Fibroblast of the aortic adventitia (primary cell): ENCODE measurements at regions not wholly inside any gene's neighbourhood (a gene's known extent, or its start where the extent isn't known, plus 50 kb on each side); places are given as distances from the start of the nearest gene placed in this dataset.

Experiments
- DNase-seq: peaks from one replicate; pipeline ENCODE4 v3.0.0-alpha.2; 2010; ENCODE audit warnings: low read depth
- H3K4me3 ChIP-seq: 2 replicates; pipeline ENCODE4 v1.5.1; 2011; ENCODE audit warnings: low read depth, mild to moderate bottlenecking, control low read depth, low read length, moderate library complexity
- TF ChIP-seq, protein P1 (sequence below): IDR thresholded peaks from 2 replicates; pipeline ENCODE4 v1.5.1; 2011; ENCODE audit warnings: mild to moderate bottlenecking, low read length, control low read depth, inconsistent platforms; ENCODE audit not compliant: insufficient read depth

GRCh38 chr6:20312606-20313005 is 89.1 kb upstream of the E2F3 start:
- DNase-seq: no peak
- H3K4me3 ChIP-seq: no peak overlapping the region
- TF ChIP-seq, protein P1, sequence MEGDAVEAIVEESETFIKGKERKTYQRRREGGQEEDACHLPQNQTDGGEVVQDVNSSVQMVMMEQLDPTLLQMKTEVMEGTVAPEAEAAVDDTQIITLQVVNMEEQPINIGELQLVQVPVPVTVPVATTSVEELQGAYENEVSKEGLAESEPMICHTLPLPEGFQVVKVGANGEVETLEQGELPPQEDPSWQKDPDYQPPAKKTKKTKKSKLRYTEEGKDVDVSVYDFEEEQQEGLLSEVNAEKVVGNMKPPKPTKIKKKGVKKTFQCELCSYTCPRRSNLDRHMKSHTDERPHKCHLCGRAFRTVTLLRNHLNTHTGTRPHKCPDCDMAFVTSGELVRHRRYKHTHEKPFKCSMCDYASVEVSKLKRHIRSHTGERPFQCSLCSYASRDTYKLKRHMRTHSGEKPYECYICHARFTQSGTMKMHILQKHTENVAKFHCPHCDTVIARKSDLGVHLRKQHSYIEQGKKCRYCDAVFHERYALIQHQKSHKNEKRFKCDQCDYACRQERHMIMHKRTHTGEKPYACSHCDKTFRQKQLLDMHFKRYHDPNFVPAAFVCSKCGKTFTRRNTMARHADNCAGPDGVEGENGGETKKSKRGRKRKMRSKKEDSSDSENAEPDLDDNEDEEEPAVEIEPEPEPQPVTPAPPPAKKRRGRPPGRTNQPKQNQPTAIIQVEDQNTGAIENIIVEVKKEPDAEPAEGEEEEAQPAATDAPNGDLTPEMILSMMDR: no peak

DNA sequence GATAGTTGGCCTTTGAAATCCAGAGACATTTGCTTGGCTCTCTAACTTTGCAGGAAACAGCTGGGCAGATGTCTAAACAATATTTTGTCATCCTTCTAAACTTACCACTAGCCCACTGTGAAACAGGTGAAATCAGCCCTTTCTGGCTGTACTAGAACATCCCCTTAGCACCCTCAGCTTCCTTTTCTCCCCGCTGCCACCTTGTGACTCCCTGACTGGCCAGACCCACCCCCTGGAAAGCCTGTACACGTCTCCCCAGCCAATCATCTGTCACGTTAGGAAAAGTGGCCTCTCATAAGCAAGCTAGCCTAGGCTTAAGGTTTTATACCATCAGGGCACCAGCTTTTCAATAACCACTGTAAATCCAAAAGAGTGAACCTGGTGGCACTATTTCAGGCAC is 88.6 kb upstream of the E2F3 start:
- TF ChIP-seq, protein P1: no peak
- DNase-seq: no peak

GRCh38 chr6:20313960-20314530 is 87.6 kb upstream of the E2F3 start:
- TF ChIP-seq, protein P1: no peak
- no peak overlapping the region for H3K4me3 ChIP-seq
- no peak for DNase-seq

More for the DNA sequence above, 88.6 kb upstream of the E2F3 start:
- H3K4me3 ChIP-seq: no peak overlapping the region

DNA sequence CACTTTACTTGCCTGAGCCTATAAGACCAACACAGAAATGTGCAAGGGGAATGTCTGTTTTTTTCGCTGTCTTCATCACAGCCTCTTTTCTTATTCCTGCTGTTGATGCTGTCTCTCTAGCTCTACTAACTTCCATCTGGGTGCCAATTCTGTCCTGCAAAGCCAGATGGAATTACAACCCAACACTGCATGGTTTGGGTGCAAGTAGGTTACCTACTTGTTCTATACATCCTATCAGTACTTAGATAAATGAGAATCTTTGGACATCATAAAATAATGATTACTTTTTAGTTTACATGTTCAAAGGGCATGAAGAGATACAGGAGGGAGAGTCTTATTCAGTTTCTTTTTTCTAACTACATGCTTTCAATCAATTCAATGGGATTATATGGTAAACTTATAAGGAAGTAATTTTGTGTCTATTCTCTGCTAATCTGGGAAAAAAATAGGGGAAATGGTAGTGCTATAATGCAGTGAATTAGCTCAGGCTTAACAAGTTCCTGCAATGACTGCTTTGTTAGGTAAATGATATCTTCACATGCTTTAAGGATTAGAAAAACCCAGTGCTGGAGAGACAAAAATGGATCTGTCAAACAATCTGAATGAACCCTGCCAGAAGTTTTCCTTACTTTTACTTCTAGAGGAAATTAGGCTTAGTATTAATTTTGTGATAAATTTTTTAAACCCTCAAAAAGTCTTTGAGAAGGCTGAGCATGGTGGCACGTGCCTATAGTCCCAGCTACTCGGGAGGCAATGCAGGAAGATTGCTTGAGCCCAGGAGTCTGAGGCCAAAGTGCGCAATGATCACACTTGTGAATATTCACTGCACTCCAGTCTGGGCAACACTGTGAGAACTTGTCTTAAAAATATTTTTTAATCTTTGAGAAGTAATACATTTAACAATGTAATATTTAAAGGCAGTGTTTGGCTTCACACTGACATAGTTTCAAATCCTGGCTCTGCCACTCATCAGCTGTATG is 86.5 kb upstream of the E2F3 start:
- no peak for DNase-seq
- TF ChIP-seq, protein P1: no peak
- no peak overlapping the region for H3K4me3 ChIP-seq

- no peak overlapping the region for H3K4me3 ChIP-seq
- TF ChIP-seq, protein P1: no peak
- DNase-seq: no peak
These were observed 84.2 kb upstream of the E2F3 start for GRCh38 chr6:20317430-20317829.

- no peak for DNase-seq
- no peak overlapping the region for H3K4me3 ChIP-seq
- TF ChIP-seq, protein P1: no peak
These were observed 82.8 kb upstream of the E2F3 start for GRCh38 chr6:20318851-20319387.
